Epithelial cell of esophagus (primary cell): ENCODE measurements at regions not wholly inside any gene's neighbourhood (a gene's known extent, or its start where the extent isn't known, plus 50 kb on each side); places are given as distances from the start of the nearest gene placed in this dataset.
A peak's percentile ranks its signal among the peaks of the same experiment; 100 is the strongest.

Experiments used
- DNase-seq: peaks from one replicate; pipeline ENCODE4 v3.0.0; 2010; ENCODE audit warnings: low read depth
- H3K4me3 ChIP-seq: 2 replicates; pipeline ENCODE4 v1.5.1; 2011; ENCODE audit warnings: mild to moderate bottlenecking, low read length, control low read depth
- TF ChIP-seq, protein P1 (sequence below): IDR thresholded peaks from 2 replicates; pipeline ENCODE4 v1.5.1; 2011; ENCODE audit warnings: low read depth, mild to moderate bottlenecking, low read length, control low read depth, inconsistent platforms; ENCODE audit not compliant: insufficient read depth; ENCODE audit errors: missing control alignments

DNA sequence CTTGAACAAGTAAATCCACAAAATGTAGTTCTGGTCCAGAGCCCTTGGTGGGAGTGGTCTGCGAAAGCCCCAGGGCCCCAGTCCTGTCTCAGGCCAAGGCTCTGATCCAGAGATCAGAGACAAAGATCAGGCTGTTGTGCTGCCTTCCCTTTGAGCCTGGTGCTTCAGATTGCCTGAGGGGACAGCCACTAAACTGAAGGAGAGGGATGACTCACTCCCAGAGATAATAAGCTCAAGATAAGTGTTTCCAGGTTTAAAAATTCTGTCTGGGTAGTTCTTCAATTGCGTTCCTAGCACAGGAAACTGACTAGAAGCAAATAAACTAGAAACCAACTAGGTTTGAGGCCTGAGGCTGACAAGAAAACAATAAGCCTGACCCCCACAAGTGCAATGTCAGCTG, 190.2 kb downstream of the RAMP3 start:
- DNase-seq, result peak; percentile 62
- TF ChIP-seq, protein P1, sequence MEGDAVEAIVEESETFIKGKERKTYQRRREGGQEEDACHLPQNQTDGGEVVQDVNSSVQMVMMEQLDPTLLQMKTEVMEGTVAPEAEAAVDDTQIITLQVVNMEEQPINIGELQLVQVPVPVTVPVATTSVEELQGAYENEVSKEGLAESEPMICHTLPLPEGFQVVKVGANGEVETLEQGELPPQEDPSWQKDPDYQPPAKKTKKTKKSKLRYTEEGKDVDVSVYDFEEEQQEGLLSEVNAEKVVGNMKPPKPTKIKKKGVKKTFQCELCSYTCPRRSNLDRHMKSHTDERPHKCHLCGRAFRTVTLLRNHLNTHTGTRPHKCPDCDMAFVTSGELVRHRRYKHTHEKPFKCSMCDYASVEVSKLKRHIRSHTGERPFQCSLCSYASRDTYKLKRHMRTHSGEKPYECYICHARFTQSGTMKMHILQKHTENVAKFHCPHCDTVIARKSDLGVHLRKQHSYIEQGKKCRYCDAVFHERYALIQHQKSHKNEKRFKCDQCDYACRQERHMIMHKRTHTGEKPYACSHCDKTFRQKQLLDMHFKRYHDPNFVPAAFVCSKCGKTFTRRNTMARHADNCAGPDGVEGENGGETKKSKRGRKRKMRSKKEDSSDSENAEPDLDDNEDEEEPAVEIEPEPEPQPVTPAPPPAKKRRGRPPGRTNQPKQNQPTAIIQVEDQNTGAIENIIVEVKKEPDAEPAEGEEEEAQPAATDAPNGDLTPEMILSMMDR, result no peak
- H3K4me3 ChIP-seq, result no peak overlapping the region

DNA sequence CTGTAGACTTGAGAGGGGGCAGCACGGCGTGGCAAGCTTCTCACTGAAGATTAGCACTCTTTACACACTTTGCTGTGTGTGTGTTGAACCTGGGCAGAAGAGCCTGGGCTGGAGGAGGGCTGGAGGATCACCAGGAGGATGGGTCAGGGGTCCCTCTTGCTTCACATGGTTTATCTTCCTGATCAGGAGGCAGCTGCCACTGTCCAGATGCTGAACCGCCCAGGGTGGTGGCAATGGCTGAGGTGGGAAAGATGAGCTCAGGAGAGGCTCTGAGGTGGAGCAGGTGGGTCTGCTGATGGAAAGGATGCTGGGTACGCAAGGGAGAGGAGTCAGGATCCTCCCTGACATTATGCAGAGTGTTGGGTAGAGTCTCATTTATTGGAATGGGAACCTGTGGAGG, 191.5 kb downstream of the RAMP3 start:
- H3K4me3 ChIP-seq, result no peak overlapping the region
- TF ChIP-seq, protein P1, result no peak
- no peak for DNase-seq

DNA sequence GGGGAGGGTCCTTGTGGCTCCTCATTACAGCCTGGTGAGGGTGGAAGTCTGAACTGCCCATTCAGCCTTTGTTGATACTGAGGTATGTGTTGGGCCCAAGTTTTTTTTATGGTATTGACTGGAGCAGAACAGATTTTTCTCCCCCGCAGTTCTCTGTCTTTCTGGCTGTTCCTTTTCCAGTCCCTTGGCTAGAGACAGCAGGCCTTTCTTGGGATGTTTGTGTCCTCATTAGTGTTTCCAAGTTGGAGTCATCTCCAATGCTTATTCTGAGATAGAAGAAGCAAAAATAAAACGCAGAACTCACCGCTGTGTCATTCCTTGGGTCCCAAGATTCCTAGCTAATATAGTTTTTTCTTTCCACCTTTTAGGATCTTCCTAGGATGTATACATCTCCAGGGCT, 193.3 kb downstream of the RAMP3 start:
- no peak for DNase-seq
- no peak overlapping the region for H3K4me3 ChIP-seq
- TF ChIP-seq, protein P1, result no peak

DNA sequence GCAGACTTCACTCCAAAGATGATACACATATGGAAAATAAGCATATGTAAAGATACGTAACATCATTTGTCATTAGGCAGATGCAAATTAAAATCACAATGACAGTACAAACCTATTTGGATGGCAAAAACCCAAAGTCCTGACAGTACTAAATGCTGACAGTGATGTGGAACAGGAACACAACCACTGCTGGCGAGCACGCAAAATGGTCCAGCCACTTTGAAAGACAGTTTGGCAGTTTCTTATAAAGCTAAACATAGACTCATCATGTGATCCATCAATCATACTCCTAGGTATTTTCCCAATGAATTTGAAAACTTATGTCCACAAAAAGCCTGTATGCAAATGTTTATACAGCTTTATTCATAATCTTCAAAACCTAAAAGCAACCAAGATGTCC, 200.7 kb downstream of the RAMP3 start:
- no peak overlapping the region for H3K4me3 ChIP-seq
- no peak for DNase-seq
- TF ChIP-seq, protein P1, result no peak

DNA sequence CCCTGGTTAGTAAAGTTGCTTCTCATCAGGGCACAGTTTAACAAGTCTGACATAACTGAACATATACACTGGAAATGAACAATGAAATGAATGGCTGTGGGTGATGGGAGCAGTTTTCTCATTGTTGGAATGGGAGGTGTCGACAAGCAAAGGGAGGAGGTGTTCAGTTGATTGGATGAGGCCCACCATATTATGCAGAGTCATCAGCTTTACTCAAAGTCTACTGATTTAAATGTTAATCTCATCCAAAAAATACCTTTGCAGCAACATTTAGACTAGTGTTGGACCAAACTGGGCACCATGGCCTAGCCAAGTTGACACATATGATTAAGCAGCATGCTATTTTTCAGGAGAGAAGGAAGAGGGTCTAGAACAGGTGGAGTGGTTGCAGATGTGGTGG, 201.7 kb downstream of the RAMP3 start:
- TF ChIP-seq, protein P1, result no peak
- no peak overlapping the region for H3K4me3 ChIP-seq

DNA sequence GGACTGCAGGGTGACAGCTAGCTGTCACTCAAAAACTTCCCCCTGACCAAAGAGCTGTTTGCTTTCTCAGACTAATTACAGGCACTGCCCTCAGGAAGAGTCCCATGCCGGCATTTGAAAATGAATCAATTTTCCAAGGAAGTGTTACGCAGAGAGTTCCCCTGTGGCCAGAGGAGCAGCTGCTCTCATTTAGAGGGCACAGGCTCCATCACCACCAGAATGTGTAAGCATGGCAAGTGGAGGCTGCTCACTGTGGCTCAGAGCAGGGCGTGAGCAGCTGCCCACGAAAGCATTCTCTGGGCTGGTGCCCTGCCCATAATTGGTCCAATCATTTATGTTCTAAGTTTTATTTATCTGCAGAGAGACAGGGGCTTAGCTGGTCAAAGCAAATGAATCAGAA, 202.2 kb downstream of the RAMP3 start:
- no peak overlapping the region for H3K4me3 ChIP-seq
- DNase-seq, result no peak
- TF ChIP-seq, protein P1, result no peak

More for the DNA sequence above, 201.7 kb downstream of the RAMP3 start:
- DNase-seq, result no peak

DNA sequence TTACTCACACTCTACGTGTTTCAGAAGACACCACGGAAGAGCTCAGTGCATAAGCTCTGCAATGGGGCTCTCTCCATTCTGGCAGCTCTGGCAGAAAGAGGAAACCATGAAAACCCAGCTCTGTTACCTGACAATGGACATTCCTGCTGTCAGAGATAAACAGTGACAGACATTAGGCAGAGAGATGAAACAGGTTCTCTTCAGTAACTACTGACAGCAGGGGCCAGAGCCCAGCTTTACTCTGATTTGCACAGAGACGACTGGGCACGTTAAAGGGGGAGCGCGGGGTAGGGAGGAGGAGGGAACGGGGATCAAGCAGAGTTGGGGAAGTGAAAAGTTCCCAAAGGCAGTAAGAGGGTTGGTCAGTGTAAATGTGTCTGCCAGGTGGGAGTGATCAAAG, 206.1 kb downstream of the RAMP3 start:
- H3K4me3 ChIP-seq, result no peak overlapping the region
- DNase-seq, result no peak
- TF ChIP-seq, protein P1, result no peak
